Pons (tissue), 1 donor: ENCODE measurements at regions not wholly inside any gene's neighbourhood (a gene's known extent, or its start where the extent isn't known, plus 50 kb on each side); places are given as distances from the start of the nearest gene placed in this dataset.

ENCODE experiments used
- DNase-seq: peaks from one replicate; pipeline ENCODE4 v3.0.0-alpha.2; 2016; ENCODE audit warnings: low spot score

- no peak for DNase-seq
Measured at GRCh38 chr18:22625406-22625805, 207.7 kb upstream of the CTAGE1 start.

GRCh38 chr18:22626771-22627170, 209.1 kb upstream of the CTAGE1 start:
- DNase-seq: no peak

- DNase-seq: no peak
Measured at GRCh38 chr18:22627506-22627905, 209.8 kb upstream of the CTAGE1 start.

- no peak for DNase-seq
Measured at GRCh38 chr18:22628795-22629510, 211.2 kb upstream of the CTAGE1 start.

GRCh38 chr18:22630980-22631379, 213.3 kb upstream of the CTAGE1 start:
- no peak for DNase-seq

GRCh38 chr18:22632191-22632590, 214.5 kb upstream of the CTAGE1 start:
- no peak for DNase-seq

GRCh38 chr18:22634464-22634863, 216.7 kb upstream of the CTAGE1 start:
- DNase-seq: no peak

- DNase-seq: no peak
Measured at GRCh38 chr18:22637787-22638186, 220.1 kb upstream of the CTAGE1 start.

GRCh38 chr18:22639026-22639463, 221.3 kb upstream of the CTAGE1 start:
- DNase-seq: no peak

GRCh38 chr18:22639561-22639960, 221.8 kb upstream of the CTAGE1 start:
- DNase-seq: no peak

- no peak for DNase-seq
Measured at GRCh38 chr18:22640281-22640842, 222.6 kb upstream of the CTAGE1 start.

- DNase-seq: no peak
Measured at GRCh38 chr18:22641958-22642357, 224.2 kb upstream of the CTAGE1 start.

GRCh38 chr18:22643731-22644130, 226.0 kb upstream of the CTAGE1 start:
- DNase-seq: no peak

GRCh38 chr18:22650247-22650646, 232.5 kb upstream of the CTAGE1 start:
- DNase-seq: no peak

- DNase-seq: no peak
Measured at GRCh38 chr18:22657619-22658018, 239.9 kb upstream of the CTAGE1 start.

GRCh38 chr18:22658318-22658717, 240.6 kb upstream of the CTAGE1 start:
- DNase-seq: no peak

- no peak for DNase-seq
Measured at GRCh38 chr18:22663378-22663777, 245.7 kb upstream of the CTAGE1 start.

GRCh38 chr18:22666411-22666940, 248.8 kb upstream of the CTAGE1 start:
- DNase-seq: no peak

- no peak for DNase-seq
Measured at GRCh38 chr18:22667156-22667555, 249.4 kb upstream of the CTAGE1 start.

GRCh38 chr18:22667616-22668422, 250.1 kb upstream of the CTAGE1 start:
- no peak for DNase-seq

- no peak for DNase-seq
Measured at GRCh38 chr18:22668496-22668895, 250.8 kb upstream of the CTAGE1 start.

GRCh38 chr18:22670914-22671313, 253.2 kb upstream of the CTAGE1 start:
- DNase-seq: no peak
